Activated CD4-positive, alpha-beta T cell treated with anti-CD3 and anti-CD28 coated beads for 24 hours (primary cell): ENCODE measurements at regions not wholly inside any gene's neighbourhood (a gene's known extent, or its start where the extent isn't known, plus 50 kb on each side); places are given as distances from the start of the nearest gene placed in this dataset.
A peak's percentile ranks its signal among the peaks of the same experiment; 100 is the strongest.
"Not testable (repeated sequence)": the region's sequence is repeated elsewhere in the genome, so short reads cannot be mapped to it uniquely, and the experiment has no call there.

ENCODE experiments used
- DNase-seq, 2 donors: peaks; one replicate each; pipeline ENCODE4 v3.0.0-alpha.2; 2020; ENCODE audit warnings: low read depth in 2 of 2

DNA sequence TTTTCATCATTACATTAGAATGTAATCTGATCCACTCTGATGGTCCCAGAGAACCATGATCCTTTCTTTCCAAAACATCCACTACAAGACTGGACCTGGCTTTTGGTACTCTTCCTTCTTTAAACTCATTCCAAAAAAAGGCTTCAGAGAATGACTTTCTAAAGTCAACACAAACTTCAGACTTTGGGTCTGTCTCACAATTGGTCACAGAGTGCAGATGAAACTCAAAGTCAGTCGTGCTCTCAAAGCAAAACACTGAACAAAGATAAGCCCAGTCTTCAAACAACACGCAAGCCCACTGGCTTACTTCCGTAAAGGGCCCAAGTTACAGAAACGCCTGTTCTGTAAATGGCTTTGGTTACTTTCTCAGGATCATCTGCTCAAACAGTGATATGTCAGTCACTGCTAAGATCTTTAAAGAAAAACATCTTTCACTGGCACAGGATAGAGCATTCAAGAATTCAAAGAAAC, 250.9 kb upstream of the MKLN1 start:
- DNase-seq, result no peak

GRCh38 chr7:131077735-131078134, 249.9 kb upstream of the MKLN1 start:
- no peak for DNase-seq

GRCh38 chr7:131080754-131081153, 246.9 kb upstream of the MKLN1 start:
- DNase-seq, result no peak

- DNase-seq, result no peak
Measured at GRCh38 chr7:131081308-131081707, 246.4 kb upstream of the MKLN1 start.

DNA sequence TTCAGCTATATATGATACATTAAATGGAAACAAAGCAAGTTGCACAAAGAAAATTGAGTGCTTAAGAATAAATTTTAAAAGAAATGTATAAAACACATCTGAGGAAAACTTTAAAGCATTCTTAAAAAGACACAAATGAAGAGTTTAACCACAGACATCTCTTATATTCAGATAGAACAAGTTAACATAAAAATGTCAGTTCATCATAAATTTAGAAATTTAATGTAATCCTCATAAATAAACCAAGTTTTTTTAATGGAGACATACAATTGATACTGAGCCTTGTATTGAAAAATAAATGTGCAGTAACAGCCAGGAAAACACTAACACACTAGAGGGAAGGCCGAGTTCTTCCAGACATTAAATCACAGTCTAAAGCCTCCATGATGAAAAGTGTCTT, 243.9 kb upstream of the MKLN1 start:
- no peak for DNase-seq

- DNase-seq, result not testable (repeated sequence)
Measured at GRCh38 chr7:131084336-131084735, 243.3 kb upstream of the MKLN1 start.

DNA sequence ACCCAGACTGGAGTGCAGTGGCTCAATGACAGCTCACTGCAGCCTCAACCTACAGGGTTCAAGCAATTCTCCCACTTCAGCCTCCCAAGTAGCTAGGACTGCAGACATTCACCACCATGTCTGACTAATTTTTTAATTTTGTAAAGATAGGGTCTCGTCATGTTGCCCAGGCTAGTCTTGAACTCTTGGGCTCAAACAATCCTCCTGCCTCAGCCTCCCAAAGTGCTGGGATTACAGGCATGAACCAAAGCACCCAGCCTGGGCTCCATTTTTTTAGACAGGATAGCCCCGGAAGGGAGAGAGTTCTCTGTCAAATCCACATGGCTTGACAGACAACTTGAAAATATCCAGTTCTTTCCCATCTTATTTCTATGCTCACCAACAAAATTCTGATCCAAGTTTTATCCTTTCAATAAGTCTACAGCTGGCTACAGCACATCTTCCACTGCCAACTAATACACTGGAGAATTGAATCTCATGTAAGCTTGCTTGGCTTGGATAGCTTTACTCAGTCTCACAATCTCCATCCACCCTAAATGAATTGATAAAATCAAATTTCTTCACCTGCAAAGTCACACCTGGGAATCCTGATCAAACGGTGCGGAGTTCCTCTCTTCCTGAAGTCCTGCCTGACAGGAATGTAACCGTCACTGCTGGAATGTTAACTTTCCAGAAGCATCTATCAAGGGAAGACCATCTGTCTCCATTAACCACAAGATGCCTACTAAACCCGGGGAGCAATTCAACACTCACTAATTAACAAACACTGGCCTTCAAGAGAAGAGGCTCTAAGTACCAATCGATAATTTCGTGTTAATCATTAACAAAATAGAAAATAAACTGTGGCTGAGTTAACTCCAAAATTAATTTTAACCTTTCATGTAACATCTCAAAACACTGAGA, 239.7 kb upstream of the MKLN1 start:
- no peak for DNase-seq

DNA sequence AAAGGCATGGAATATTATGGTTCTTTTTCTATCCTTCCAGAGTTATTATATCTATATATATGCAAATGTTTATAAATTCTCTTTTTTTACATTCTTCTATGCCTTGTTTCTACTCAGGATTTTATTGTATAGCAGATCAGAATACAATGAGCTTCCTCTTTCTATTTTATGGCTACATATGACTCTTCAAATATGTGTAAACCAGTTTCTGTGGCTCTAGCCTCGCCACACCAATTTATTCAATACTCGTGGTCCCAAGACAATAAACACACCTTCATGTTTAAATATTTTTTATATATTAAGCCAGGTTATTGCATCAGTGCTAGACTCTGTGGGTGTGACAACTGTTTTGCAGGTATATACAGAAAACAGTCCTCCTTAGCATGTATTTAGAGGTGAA, 237.5 kb upstream of the MKLN1 start:
- DNase-seq, result no peak

DNA sequence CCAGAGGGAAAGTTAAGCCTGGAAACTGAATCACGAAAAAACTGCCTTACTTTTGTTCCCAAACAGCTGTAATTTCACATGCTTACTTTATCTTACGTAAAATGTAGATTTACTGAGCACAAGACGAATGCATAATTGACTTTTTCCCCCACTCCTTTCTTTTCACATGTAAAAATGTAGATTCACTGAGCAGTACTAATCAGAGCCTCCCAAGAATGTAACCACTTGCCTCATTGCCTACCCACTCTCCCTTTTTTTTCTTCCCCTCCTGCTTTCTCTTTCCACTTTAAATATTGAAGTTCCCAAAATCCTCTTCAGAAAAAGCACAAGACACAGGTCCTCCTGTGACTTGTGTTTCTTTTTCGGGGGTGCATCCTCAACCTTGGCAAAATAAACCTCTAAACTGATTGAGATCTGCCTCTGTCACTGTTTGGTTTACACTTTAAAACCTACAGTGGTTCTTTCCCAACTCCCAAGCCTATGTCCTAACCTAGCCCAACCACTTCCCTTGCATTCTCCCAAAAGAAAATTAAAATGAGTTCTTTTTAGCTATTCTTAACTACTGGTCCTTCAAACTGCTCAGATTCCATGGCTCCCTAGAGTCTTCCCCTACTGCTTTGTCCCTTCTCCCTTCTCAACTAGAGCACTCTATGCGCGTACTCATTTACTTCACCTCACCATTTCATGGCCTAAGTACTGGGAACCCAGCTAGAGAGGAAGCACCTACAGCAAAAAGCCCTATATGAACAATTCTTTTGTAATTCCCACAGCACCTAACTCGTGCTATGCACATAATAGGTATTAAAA, 236.6 kb upstream of the MKLN1 start:
- DNase-seq, result no peak

- DNase-seq, result no peak
Measured at GRCh38 chr7:131094685-131095084, 233.0 kb upstream of the MKLN1 start.

DNA sequence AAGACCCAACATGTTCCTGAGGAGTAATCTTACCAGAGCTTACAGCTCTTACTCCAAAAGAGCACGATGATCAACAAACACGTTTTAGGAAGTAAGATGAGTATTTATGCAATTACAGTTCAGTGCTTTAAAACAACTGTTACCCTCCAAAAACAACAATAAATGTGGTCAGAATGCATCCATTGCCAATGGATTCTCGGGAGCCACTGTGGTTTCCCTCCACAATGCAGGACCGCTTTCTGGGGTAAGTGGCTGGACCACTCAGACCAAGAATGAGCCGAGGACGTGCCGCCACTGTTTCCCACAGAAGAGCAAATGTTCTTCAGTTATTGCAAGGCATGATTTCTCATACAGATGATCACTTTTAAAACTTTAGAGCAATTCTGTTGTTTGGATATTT, 232.3 kb upstream of the MKLN1 start:
- DNase-seq, result no peak

GRCh38 chr7:131096267-131096927, 231.3 kb upstream of the MKLN1 start:
- no peak for DNase-seq

GRCh38 chr7:131097662-131098376, 229.9 kb upstream of the MKLN1 start:
- DNase-seq, result no peak

- DNase-seq, result no peak
Measured at GRCh38 chr7:131098527-131098926, 229.1 kb upstream of the MKLN1 start.

DNA sequence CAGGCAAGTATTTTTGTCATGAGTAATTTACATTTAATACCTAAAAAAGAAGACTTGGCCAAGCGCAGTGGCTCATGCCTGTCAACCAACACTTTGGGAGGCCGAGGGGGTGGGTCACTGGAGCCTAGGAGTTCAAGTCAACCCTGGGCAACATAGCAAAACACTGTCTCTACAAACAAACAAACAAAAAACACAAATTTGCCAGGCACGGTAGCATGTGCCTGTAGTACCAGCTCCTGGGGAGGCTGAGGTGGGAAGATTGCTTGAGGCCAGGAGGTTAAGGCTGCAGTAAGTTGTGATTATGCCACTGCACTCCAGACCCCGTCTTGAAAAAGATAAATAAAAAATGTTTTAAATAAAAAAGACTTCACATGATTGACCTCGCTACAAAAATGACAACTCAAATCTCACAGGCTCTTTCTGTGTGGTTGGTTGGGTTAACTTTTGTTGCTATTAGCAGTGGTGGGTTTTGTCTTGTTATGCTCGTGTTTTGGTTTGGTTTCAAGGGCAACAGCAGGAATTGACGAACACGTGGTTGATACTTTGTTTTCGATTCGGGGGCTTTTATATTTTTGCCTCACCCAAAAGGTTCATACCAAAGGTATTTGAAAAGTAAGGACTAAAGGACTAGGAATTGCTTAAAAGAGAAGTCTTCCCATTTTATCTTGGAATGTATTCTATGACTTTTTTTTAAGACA, 227.2 kb upstream of the MKLN1 start:
- DNase-seq, result no peak

DNA sequence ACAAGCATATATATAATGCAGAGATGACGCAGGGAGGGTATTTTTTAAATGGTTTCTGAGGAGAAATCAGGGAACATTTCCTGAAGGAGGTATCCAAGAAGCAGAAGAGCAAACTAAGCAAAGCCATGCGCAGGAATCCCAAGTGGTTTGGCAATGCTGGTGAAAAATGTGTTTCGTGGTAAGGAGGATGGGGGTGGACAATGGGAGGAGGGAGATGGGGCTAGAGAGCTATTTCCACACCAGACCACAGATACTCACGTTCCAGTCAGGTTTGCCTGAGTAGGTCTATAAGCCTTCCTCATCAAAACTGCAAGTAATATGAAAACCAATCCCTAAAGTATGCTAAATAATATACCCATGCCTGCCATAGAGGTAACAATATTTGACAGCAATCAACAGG, 223.7 kb upstream of the MKLN1 start:
- DNase-seq, result no peak

DNA sequence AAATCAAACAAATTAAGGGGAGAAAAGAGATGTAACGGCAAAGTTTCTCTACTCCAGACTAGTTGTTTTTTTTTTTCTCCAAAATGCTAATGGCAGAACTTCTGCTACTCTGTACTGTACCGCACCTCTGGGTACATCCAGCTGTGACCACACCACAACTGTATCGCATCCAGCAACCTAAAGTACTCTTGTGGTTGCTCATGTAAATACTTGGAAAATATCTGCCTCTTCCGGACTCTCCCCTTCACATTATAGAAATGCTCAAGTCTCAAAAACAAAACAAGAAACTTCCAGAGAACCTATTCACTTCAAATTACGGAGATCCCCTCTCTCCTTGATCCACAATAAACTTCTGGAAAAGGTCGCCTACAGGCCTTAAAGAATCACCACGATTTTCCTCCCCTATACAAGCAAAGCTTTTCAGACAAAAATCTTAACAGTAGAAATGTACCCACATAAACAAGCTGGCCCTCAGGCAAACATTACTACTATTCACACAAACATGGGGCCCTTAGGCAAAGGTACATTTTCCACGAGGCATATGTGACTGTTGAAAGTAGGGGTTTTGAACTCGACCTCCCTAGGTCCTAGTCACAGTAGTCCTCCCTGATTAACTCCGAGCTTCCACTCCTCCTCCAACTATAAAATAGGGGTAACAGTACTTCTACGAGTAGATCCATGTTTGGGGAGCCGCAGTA, 222.9 kb upstream of the MKLN1 start:
- no peak for DNase-seq

- no peak for DNase-seq
Measured at GRCh38 chr7:131105294-131105798, 222.3 kb upstream of the MKLN1 start.

GRCh38 chr7:131105799-131106680, 221.6 kb upstream of the MKLN1 start:
- peak; percentile 50 to 60 for DNase-seq
